H1 (cell line): ENCODE measurements at regions not wholly inside any gene's neighbourhood (a gene's known extent, or its start where the extent isn't known, plus 50 kb on each side); places are given as distances from the start of the nearest gene placed in this dataset.

Source experiments
- CTCF ChIA-PET: fragments of 300-600 bp; sonication (Branson Sonifier 250); formaldehyde crosslinking; loops from one replicate; lab custom pipeline; 2021; ENCODE audit not compliant: partially characterized antibody; lab: Charles Lee
- POLR2A ChIA-PET: fragments of 300-600 bp; sonication (Branson Sonifier 250); formaldehyde crosslinking; loops from one replicate; lab custom pipeline; 2021; ENCODE audit warnings: inconsistent platforms; ENCODE audit not compliant: partially characterized antibody; lab: Charles Lee
- DNase-seq, 2 experiments: peaks; one replicate each; pipeline versions ENCODE4 v3.0.0 to v3.0.0-alpha.2; 2010 to 2022; ENCODE audit warnings: low spot score in 2 of 2, low read depth in 1 of 2, mixed read lengths in 1 of 2
- FAIRE-seq: peaks from 2 replicates; lab custom pipeline; 2011; peaks lifted over from hg19 to GRCh38; lab: Jason Lieb, UNC
- H2AFZ ChIP-seq: 2 replicates; pipeline ENCODE4 v1.8.1; 2012; ENCODE audit warnings: low read length, inconsistent platforms
- H2AK5ac ChIP-seq: 2 replicates; pipeline ENCODE4 v1.6.1; 2013; ENCODE audit warnings: low read depth, low read length
- H2BK120ac ChIP-seq: replicated peaks from 2 replicates; pipeline ENCODE3; 2013; ENCODE audit warnings: low read depth, low read length, inconsistent platforms
- H2BK12ac ChIP-seq: 2 replicates; pipeline ENCODE4 v1.6.1; 2013; ENCODE audit warnings: low read depth, low read length
- H2BK15ac ChIP-seq: 2 replicates; pipeline ENCODE4 v1.6.1; 2013; ENCODE audit warnings: low read length
- H2BK20ac ChIP-seq: 2 replicates; pipeline ENCODE4 v1.6.1; 2013; ENCODE audit warnings: low read length
- H2BK5ac ChIP-seq: 2 replicates; pipeline ENCODE4 v1.6.1; 2013; ENCODE audit warnings: low read depth, low read length
- H3K14ac ChIP-seq: 2 replicates; pipeline ENCODE4 v1.6.1; 2013; ENCODE audit warnings: inconsistent platforms; ENCODE audit not compliant: insufficient read length
- H3K18ac ChIP-seq: 2 replicates; pipeline ENCODE4 v1.6.1; 2013; ENCODE audit warnings: low read length; ENCODE audit errors: extremely low read depth
- H3K23ac ChIP-seq: 2 replicates; pipeline ENCODE4 v1.6.1; 2013; ENCODE audit warnings: inconsistent platforms; ENCODE audit not compliant: insufficient read length
- H3K23me2 ChIP-seq: 2 replicates; pipeline ENCODE4 v1.6.1; 2013; ENCODE audit warnings: low read depth, low read length
- H3K27ac ChIP-seq: 2 replicates; pipeline ENCODE4 v1.6.1; 2011; ENCODE audit warnings: low read depth, low read length, inconsistent platforms
- H3K27me3 ChIP-seq, 4 experiments: replicated peaks in 1 of 4; 1 replicate in 1 of 4; 2 replicates in 3 of 4; pipeline versions ENCODE4 v1.6.1 to v1.8.1; 2011 to 2013; ENCODE audit warnings: low read length in 3 of 4, mild to moderate bottlenecking in 3 of 4, inconsistent platforms in 2 of 4, mixed read lengths in 2 of 4, moderate library complexity in 1 of 4; ENCODE audit not compliant: control insufficient read depth in 3 of 4, insufficient read depth in 3 of 4; ENCODE audit errors: extremely low read depth in 1 of 4
- H3K36me3 ChIP-seq, 4 experiments: 2 replicates each; pipeline versions ENCODE4 v1.6.1 to v1.8.1; 2011 to 2013; ENCODE audit warnings: mild to moderate bottlenecking in 4 of 4, low read length in 3 of 4, moderate library complexity in 2 of 4, control low read depth in 1 of 4, inconsistent platforms in 1 of 4; ENCODE audit not compliant: insufficient read depth in 4 of 4, control insufficient read depth in 2 of 4
- H3K4ac ChIP-seq: replicated peaks from 2 replicates; pipeline ENCODE3; 2013; ENCODE audit warnings: low read length, low read depth, mixed read lengths, inconsistent platforms; ENCODE audit not compliant: insufficient read length
- H3K4me1 ChIP-seq, 4 experiments: replicated peaks in 1 of 4; 1 replicate in 1 of 4; 2 replicates in 3 of 4; pipeline versions ENCODE4 v1.6.1 to v1.8.1; 2011 to 2013; ENCODE audit warnings: low read length in 3 of 4, inconsistent platforms in 2 of 4, mixed read lengths in 1 of 4; ENCODE audit not compliant: insufficient read depth in 4 of 4, control insufficient read depth in 3 of 4
- H3K4me2 ChIP-seq, 2 experiments: 2 replicates each; pipeline versions ENCODE4 v1.6.1 to v1.8.1; 2011 to 2013; ENCODE audit warnings: low read depth in 2 of 2, low read length in 2 of 2, control low read depth in 1 of 2, inconsistent platforms in 1 of 2, mild to moderate bottlenecking in 1 of 2; ENCODE audit not compliant: insufficient read depth in 1 of 2
- H3K4me3 ChIP-seq, 4 experiments: fragments of 200-600, 300-600 bp in 1 of 4; sonication (generic), shearing (Covaris generic), sonication (Bioruptor Twin) in 1 of 4; 2 replicates each; pipeline versions ENCODE4 v1.5.1 to v1.8.1; 2011 to 2016; ENCODE audit warnings: low read length in 4 of 4, low read depth in 3 of 4, control low read depth in 2 of 4, inconsistent platforms in 2 of 4, mild to moderate bottlenecking in 2 of 4, mixed read lengths in 1 of 4, moderate library complexity in 1 of 4; ENCODE audit not compliant: insufficient read depth in 2 of 4; ENCODE audit errors: extremely low read depth in 1 of 4
- H3K56ac ChIP-seq: replicated peaks from 2 replicates; pipeline ENCODE3; 2013; ENCODE audit warnings: low read depth, mild to moderate bottlenecking, mixed read lengths, low read length, inconsistent platforms; ENCODE audit not compliant: insufficient read length
- H3K79me1 ChIP-seq: 2 replicates; pipeline ENCODE4 v1.6.1; 2013; ENCODE audit warnings: low read depth, low read length, control low read depth
- H3K79me2 ChIP-seq, 2 experiments: 2 replicates each; pipeline versions ENCODE4 v1.6.1 to v1.8.1; 2012 to 2013; ENCODE audit warnings: low read length in 2 of 2, mild to moderate bottlenecking in 2 of 2, inconsistent platforms in 1 of 2; ENCODE audit not compliant: insufficient read depth in 2 of 2, control insufficient read depth in 1 of 2
- H3K9ac ChIP-seq, 4 experiments: replicated peaks in 1 of 4; 1 replicate in 1 of 4; 2 replicates in 3 of 4; pipeline versions ENCODE4 v1.6.1 to v1.8.1; 2011 to 2013; ENCODE audit warnings: low read depth in 3 of 4, low read length in 3 of 4, control low read depth in 2 of 4, mild to moderate bottlenecking in 2 of 4, moderate library complexity in 2 of 4, inconsistent platforms in 1 of 4; ENCODE audit errors: extremely low read depth in 1 of 4
- H3K9me3 ChIP-seq, 2 experiments: 2 replicates each; pipeline versions ENCODE4 v1.6.1 to v1.8.1; 2012 to 2013; ENCODE audit warnings: mild to moderate bottlenecking in 2 of 2, moderate library complexity in 2 of 2, control low read depth in 1 of 2, inconsistent platforms in 1 of 2, low read depth in 1 of 2, low read length in 1 of 2, mixed read lengths in 1 of 2; ENCODE audit not compliant: insufficient read depth in 2 of 2
- H4K20me1 ChIP-seq, 2 experiments: replicated peaks in 1 of 2; 2 replicates each; pipeline versions ENCODE3 to v1.8.1; 2011 to 2013; ENCODE audit warnings: inconsistent platforms in 2 of 2, low read length in 2 of 2, mild to moderate bottlenecking in 1 of 2; ENCODE audit not compliant: insufficient read depth in 2 of 2, control insufficient read depth in 1 of 2
- H4K5ac ChIP-seq: 2 replicates; pipeline ENCODE4 v1.6.1; 2013; ENCODE audit warnings: low read length, low read depth, mixed read lengths, inconsistent platforms; ENCODE audit not compliant: insufficient read length
- H4K8ac ChIP-seq: 2 replicates; pipeline ENCODE4 v1.8.0; 2013; ENCODE audit warnings: mild to moderate bottlenecking, moderate library complexity, low read length, inconsistent platforms; ENCODE audit not compliant: insufficient read depth; ENCODE audit errors: extremely low read depth
- H4K91ac ChIP-seq: replicated peaks from 2 replicates; pipeline ENCODE3; 2013; ENCODE audit warnings: low read length, mixed read lengths, inconsistent platforms; ENCODE audit not compliant: insufficient read length
- ASH2L ChIP-seq: fragments of 200-600, 300-600 bp; sonication (generic); IDR thresholded peaks from one replicate; pipeline ENCODE4 v1.7.1; 2017; ENCODE audit warnings: low read length
- BCL11A ChIP-seq, 2 experiments: IDR thresholded peaks; one replicate each; pipeline ENCODE4 v1.6.1; 2011; ENCODE audit warnings: low read depth in 2 of 2, low read length in 2 of 2, mild to moderate bottlenecking in 2 of 2
- RAD21 ChIP-seq, 2 experiments: IDR thresholded peaks in 1 of 2; conservative IDR thresholded peaks in 1 of 2; 2 replicates each; pipeline ENCODE4 v1.6.1; 2011; ENCODE audit warnings: low read depth in 2 of 2, low read length in 2 of 2, improper control_type of control experiment in 1 of 2, inconsistent platforms in 1 of 2, mild to moderate bottlenecking in 1 of 2, moderate library complexity in 1 of 2
- RBBP5 ChIP-seq: IDR thresholded peaks from 2 replicates; pipeline ENCODE4 v1.7.1; 2012; ENCODE audit warnings: low read depth, mild to moderate bottlenecking, inconsistent platforms, low read length, moderate library complexity, borderline replicate concordance
- RNF2 ChIP-seq: fragments of 200-900, 300-1000 bp; sonication (generic); IDR thresholded peaks from 2 replicates; pipeline ENCODE4 v1.7.1; 2016; ENCODE audit warnings: borderline replicate concordance, low read depth, mild to moderate bottlenecking, antibody characterized with exemption, low read length; ENCODE audit not compliant: poor library complexity, severe bottlenecking; ENCODE audit errors: missing control alignments
- SAP30 ChIP-seq: fragments of 300-600 bp; sonication (generic); IDR thresholded peaks from 2 replicates; pipeline ENCODE4 v1.7.1; 2012; ENCODE audit warnings: low read length, moderate library complexity, mild to moderate bottlenecking, inconsistent platforms; ENCODE audit not compliant: insufficient read depth, insufficient replicate concordance
- TBP ChIP-seq: IDR thresholded peaks from 2 replicates; pipeline ENCODE4 v1.6.1; 2011; ENCODE audit warnings: low read depth, low read length, improper control_type of control experiment
- TF ChIP-seq, protein P1 (sequence below): IDR thresholded peaks from 2 replicates; pipeline ENCODE4 v1.6.1; 2011; ENCODE audit warnings: low read depth, mild to moderate bottlenecking, low read length; ENCODE audit not compliant: insufficient read depth

- Histone ChIP-seq H3K4ac (no peak overlapping the region), H3K14ac (no peak overlapping the region), H4K5ac (no peak overlapping the region), H3K9me3 (no peaks in the 10 kb centered on the region), H2BK5ac (no peak overlapping the region), H3K4me1 (peaks cover 0 to 3% (median 0%) of the 10 kb centered on the region in 4 experiments; a peak in 1 of 7 replicates), H3K27ac (no peak overlapping the region), H4K91ac (no peak overlapping the region), H2AK5ac (no peak overlapping the region), H3K4me2 (no peak overlapping the region), H3K23me2 (no peaks in the 10 kb centered on the region), H2AFZ (no peak overlapping the region), H3K79me1 (no peaks in the 10 kb centered on the region), H3K23ac (no peak overlapping the region), H3K4me3 (no peak overlapping the region), H3K18ac (no peak overlapping the region), H2BK120ac (no peak overlapping the region), H3K9ac (no peak overlapping the region), H4K20me1 (no peaks in the 10 kb centered on the region), H2BK20ac (no peak overlapping the region), H3K79me2 (no peaks in the 10 kb centered on the region), H2BK15ac (no peak overlapping the region), H3K36me3 (no peaks in the 10 kb centered on the region), H3K27me3 (no peaks in the 10 kb centered on the region), H3K56ac (no peak overlapping the region), H4K8ac (no peak overlapping the region), H2BK12ac (no peak overlapping the region)
- ChIA-PET POLR2A (no interaction called here), CTCF (no interaction called here)
- no peak for TF ChIP-seq RNF2
- TF ChIP-seq BCL11A (IDR thresholded peaks at IDR 0.05; ENCODE audit: low read depth in 2 of 2, low read length in 2 of 2) = no peak
- no peak for TF ChIP-seq RAD21 (IDR thresholded peaks at IDR 0.05 in 1 of 2, conservative IDR thresholded peaks at IDR 0.05 in 1 of 2; ENCODE audit: low read depth in 2 of 2, low read length in 2 of 2)
- no peak for TF ChIP-seq ASH2L
- TF ChIP-seq, protein P1, sequence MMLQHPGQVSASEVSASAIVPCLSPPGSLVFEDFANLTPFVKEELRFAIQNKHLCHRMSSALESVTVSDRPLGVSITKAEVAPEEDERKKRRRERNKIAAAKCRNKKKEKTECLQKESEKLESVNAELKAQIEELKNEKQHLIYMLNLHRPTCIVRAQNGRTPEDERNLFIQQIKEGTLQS = no peak
- TF ChIP-seq TBP = no peak
- no peak for TF ChIP-seq RBBP5
- TF ChIP-seq SAP30 = no peak
- DNase-seq = no peak
- FAIRE-seq = no peak
Observed at GRCh38 chr13:33496336-33496735, 210.8 kb upstream of the STARD13 start.
